Inflammatory macrophage treated with lipopolysaccharide for 4 hours (primary cell): ENCODE measurements at regions not wholly inside any gene's neighbourhood (a gene's known extent, or its start where the extent isn't known, plus 50 kb on each side); places are given as distances from the start of the nearest gene placed in this dataset.

Source experiments
- DNase-seq: peaks from one replicate; pipeline ENCODE4 v3.0.0-alpha.2; 2020

DNA sequence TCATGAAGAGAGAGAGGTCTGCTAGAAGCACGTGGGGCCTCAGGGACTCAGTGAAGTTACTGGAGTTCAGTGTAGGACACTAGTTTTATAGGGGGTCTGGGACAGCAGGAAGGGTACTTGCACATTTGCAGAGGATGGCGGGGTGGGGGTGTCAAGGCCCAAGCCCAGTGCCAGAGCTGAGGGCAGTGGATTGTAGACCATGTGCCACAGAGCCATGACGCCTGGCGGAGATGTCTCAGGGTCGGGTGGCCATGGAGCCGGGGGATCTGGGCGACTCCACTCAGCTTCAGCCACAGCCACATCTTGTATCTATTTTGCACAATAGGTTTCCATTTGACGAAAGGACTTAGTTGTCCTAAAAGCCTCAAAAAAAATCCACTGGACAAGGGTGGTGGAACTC is 50.4 kb upstream of the RGMA start:
- no peak for DNase-seq

DNA sequence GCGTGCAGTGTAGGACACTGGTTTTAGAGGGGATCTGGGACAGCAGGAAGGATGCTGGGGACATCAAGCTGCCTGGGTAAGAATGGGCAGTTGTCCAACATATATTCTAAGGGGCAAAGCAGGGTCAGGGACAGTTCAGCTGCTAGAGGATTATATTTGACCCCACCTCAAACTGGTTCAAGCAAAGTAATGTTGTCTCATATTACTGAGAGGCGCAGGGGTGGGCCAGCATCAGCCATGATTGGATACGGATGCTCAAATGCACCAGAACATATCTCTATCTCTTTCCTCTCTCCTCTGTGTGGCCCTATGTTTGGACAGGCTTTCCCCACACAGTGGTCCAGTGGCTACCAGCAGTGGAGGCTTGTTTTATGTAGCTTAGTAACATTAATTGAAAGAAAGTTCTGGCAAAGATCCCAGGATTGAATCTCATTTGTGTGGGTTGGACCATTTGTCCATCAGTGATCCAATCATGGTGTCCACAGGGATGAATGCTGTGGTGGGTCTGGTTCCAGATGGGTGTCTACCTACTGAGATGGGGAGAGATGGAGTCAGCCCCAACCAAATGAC is 49.8 kb upstream of the RGMA start:
- no peak for DNase-seq
